Ishikawa (cell line): ENCODE measurements at regions not wholly inside any gene's neighbourhood (a gene's known extent, or its start where the extent isn't known, plus 50 kb on each side); places are given as distances from the start of the nearest gene placed in this dataset.

Experiments used
- CEBPB ChIP-seq: IDR thresholded peaks from 2 replicates; pipeline ENCODE4 v1.6.1; 2012
- CREB1 ChIP-seq: IDR thresholded peaks from 2 replicates; pipeline ENCODE4 v1.6.1; 2012; ENCODE audit warnings: low read depth
- EGR1 ChIP-seq: IDR thresholded peaks from 2 replicates; pipeline ENCODE4 v1.6.1; 2012
- EP300 ChIP-seq: IDR thresholded peaks from 2 replicates; pipeline ENCODE4 v1.6.1; 2012; ENCODE audit warnings: borderline replicate concordance
- FOXM1 ChIP-seq: IDR thresholded peaks from 2 replicates; pipeline ENCODE4 v1.6.1; 2012; ENCODE audit warnings: low read depth, borderline replicate concordance
- MAX ChIP-seq: IDR thresholded peaks from 2 replicates; pipeline ENCODE4 v1.6.1; 2012
- NFIC ChIP-seq: IDR thresholded peaks from 2 replicates; pipeline ENCODE4 v1.6.1; 2012
- RAD21 ChIP-seq: IDR thresholded peaks from 2 replicates; pipeline ENCODE4 v1.6.1; 2012; ENCODE audit warnings: low read depth
- REST ChIP-seq: IDR thresholded peaks from 2 replicates; pipeline ENCODE4 v1.6.1; 2012; ENCODE audit warnings: low read depth, mild to moderate bottlenecking
- TAF1 ChIP-seq: IDR thresholded peaks from 2 replicates; pipeline ENCODE4 v1.6.1; 2012; ENCODE audit warnings: low read depth, mild to moderate bottlenecking
- TCF12 ChIP-seq: IDR thresholded peaks from 2 replicates; pipeline ENCODE4 v1.6.1; 2012; ENCODE audit warnings: low read depth
- TEAD4 ChIP-seq: IDR thresholded peaks from 2 replicates; pipeline ENCODE4 v1.6.1; 2012
- USF1 ChIP-seq: IDR thresholded peaks from 2 replicates; pipeline ENCODE4 v1.6.1; 2012
- YY1 ChIP-seq: IDR thresholded peaks from 2 replicates; pipeline ENCODE4 v1.6.1; 2012; ENCODE audit warnings: low read depth
- ZBTB7A ChIP-seq: IDR thresholded peaks from 2 replicates; pipeline ENCODE4 v1.6.1; 2012; ENCODE audit warnings: low read depth

- TF ChIP-seq EGR1 (no peak), NFIC (no peak), TEAD4 (no peak), REST (no peak), USF1 (no peak), MAX (no peak), CEBPB (no peak)
Measured at GRCh38 chr6:44057238-44057930, 69.9 kb downstream of the MRPL14 start.

- TF ChIP-seq REST: peak; percentile 37; the same call in 1 of the 2 replicates
- no peak for TF ChIP-seq TCF12
- no peak for TF ChIP-seq ZBTB7A
Measured at GRCh38 chr6:44056392-44057237, 70.6 kb downstream of the MRPL14 start.

GRCh38 chr6:44054721-44055559, 72.3 kb downstream of the MRPL14 start:
- TF ChIP-seq TEAD4 (no peak), USF1 (no peak), RAD21 (no peak), TCF12 (no peak), CEBPB (no peak), FOXM1 (no peak), NFIC (no peak), EP300 (no peak), MAX (no peak), ZBTB7A (no peak), CREB1 (no peak), EGR1 (no peak), YY1 (no peak), TAF1 (no peak), REST (no peak)
